ENCODE measurements at regions not wholly inside any gene's neighbourhood (a gene's known extent, or its start where the extent isn't known, plus 50 kb on each side); places are given as distances from the start of the nearest gene placed in this dataset.
"Not testable (repeated sequence)": the region's sequence is repeated elsewhere in the genome, so short reads cannot be mapped to it uniquely, and the experiment has no call there.

- TF ChIP-seq CTCF (conservative IDR thresholded peaks at IDR 0.05; ENCODE audit: low read depth, low read length); EZH2phosphoT487 (IDR thresholded peaks at IDR 0.05; ENCODE audit: borderline replicate concordance, low read length): not testable (repeated sequence)
These were observed 151.2 kb upstream of the POTEB2 start for GRCh38 chr15:21017326-21017725.
